ENCODE measurements at regions not wholly inside any gene's neighbourhood (a gene's known extent, or its start where the extent isn't known, plus 50 kb on each side); places are given as distances from the start of the nearest gene placed in this dataset.
"Not testable (repeated sequence)": the region's sequence is repeated elsewhere in the genome, so short reads cannot be mapped to it uniquely, and the experiment has no call there.

DNA sequence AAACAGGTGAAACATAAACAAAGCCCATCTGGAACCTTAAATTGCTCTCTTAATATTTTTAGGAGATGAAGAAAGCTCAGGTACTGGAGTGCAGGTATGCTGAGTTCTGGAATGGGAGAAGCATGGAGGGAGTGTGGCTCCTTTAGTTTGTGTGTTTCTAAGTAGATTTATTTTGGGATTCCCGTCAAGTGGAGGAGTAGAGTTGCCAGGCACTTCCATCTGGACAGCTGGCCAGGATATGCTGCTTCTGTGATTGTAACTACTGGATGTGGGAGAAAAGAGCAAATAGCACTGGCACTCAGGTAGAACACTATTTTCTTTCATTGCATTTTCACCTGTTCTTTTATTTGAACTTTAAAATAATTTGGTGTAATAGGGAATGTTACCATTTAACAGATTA is 182.3 kb upstream of the MAST4 start:
- DNase-seq (ENCODE audit: low read depth in 2 of 2) = no peak

DNA sequence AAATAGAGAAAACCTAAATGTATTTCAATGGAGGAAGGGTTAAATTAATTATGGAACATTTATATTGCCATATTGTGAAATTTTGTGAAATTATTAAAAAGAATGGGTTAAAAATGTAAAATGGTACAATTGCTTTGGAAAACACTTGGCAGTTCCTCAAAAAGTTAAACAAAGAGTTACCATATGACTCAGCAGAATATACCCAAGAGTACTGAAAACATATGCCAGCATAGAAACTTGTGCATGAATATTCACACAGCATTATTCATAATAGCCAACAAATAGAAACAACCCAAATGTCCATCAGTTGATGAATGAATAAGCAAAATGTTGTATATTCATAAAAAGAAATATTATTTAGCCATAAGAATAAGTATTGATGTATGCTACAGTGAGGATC is 181.0 kb upstream of the MAST4 start:
- no peak for DNase-seq (ENCODE audit: low read depth in 2 of 2)

DNA sequence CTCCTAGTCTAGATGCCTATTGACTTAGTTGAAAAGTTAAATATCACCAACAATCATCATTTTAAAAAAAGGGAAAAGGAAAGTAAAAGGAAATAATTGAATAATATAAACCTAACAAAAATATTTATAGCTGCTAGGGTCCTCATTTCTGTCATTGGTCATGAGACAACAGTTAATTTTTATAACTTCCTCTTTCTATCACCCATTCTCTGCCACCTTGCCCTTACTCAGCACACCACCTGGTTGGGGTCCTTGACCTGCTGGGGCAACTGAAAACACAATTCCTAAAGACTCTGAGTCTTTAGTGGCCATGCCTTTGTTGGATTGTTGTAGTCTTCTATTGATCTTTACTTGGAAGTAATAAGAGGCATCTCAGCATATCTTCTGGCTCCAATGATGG is 179.5 kb upstream of the MAST4 start:
- no peak for DNase-seq (ENCODE audit: low read depth in 2 of 2)

GRCh38 chr5:66417781-66418180 is 178.4 kb upstream of the MAST4 start:
- DNase-seq (ENCODE audit: low read depth in 2 of 2) = no peak

- no peak for DNase-seq (ENCODE audit: low read depth in 2 of 2)
Observed at GRCh38 chr5:66423484-66423883, 172.7 kb upstream of the MAST4 start.

DNA sequence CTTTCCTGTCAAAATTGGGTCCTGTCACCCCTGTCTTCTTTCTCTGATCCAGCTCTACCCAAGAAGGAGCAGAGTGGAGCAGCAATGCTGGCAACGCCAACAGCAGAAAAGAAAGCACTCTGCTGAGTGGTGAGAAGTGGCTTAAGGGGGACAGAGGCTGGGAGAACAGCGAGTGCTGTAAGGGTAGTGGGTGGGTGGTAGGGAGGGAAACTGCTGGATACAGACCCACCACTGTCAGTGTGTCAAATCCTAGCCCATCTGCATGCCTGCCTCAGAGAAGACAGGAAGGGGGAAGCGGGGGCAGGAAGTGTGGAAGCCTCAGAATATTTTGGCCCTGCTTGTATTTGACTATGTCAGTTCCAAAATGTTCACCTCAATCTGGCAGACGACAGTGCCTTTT is 170.4 kb upstream of the MAST4 start:
- no peak for DNase-seq (ENCODE audit: low read depth in 2 of 2)

DNA sequence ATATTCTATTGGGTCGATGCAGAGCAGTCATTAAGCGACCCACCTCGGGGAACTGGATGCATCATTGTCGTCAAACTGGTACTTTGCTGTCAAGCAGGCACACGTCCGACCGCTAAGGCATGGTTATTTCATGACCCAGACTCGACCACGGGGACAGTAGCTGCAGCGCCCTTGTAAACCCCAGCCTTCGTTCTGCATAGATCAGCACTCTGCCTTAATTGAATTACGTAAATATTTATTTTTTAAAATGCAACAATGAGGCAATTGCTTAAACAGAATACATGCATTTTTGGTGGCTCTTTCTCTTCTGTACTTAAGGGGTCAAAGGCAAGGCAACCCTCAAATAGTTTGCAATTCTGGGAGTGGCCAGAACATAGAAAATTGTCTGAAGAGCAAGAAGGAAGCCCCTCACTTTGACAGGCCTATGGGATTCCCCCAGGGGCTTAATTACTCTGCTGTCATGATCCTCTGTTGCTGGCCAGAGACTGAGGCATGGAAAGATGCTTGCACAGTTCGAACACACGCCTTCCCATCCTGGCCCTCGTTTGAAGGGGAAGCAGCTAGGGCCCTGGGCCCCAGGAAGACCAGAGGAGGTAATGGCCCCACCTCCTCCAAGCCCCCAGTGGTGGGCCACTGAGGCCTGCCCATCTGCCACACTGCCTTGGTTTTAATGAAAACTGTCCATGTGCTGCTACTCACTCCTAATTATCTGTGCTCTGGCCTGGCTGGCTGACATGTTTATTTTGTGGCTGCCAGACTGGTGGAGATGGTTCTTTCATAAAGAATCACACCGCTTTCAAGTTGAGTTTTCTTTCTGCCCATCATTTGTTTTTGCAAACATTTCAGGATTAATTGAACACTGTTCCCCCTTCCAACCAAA is 169.7 kb upstream of the MAST4 start:
- no peak for DNase-seq (ENCODE audit: low read depth in 2 of 2)

- no peak for DNase-seq (ENCODE audit: low read depth in 2 of 2)
Observed at GRCh38 chr5:66427139-66427442, 169.1 kb upstream of the MAST4 start.

DNA sequence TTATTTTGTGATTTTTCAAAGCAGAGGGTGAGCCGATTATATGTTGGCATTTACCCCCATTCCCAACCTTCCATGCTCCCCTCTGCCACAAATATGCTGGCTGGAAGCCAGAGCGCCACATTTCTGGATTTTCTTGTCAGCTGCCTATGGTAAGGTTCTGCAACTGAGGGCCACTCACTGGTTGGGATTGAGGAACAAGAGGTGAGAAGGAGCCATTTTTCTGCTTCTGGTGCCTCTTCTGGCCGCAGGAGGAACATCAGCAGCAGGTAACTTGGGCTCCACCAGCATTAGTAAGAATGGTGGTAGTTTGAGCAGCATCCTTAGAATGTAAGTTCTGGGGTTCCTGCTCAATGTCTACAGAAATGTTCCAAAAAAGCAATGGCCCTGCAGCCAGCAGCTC is 159.5 kb upstream of the MAST4 start:
- DNase-seq (ENCODE audit: low read depth in 2 of 2) = no peak

DNA sequence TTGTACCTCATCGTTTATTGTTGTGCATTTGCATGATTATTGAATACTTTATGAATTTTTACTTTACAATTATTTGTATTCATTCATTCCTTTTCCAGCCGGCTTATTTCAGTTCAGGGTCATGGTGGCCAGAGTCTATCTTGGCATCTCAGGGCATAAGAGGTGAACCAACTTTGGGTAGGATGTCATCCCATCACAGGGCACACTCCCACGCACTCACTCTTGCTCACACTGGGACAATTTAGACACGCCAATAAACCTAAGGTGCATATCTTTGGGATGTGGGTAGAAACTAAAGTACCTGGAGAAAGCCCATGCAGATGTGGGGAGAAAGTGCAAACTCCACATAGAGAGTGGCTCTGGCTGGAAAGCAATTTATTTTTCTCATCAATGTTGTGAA is 158.1 kb upstream of the MAST4 start:
- no peak for DNase-seq (ENCODE audit: low read depth in 2 of 2)

- DNase-seq (ENCODE audit: low read depth in 2 of 2) = no peak
Observed at GRCh38 chr5:66438696-66439095, 157.5 kb upstream of the MAST4 start.

DNA sequence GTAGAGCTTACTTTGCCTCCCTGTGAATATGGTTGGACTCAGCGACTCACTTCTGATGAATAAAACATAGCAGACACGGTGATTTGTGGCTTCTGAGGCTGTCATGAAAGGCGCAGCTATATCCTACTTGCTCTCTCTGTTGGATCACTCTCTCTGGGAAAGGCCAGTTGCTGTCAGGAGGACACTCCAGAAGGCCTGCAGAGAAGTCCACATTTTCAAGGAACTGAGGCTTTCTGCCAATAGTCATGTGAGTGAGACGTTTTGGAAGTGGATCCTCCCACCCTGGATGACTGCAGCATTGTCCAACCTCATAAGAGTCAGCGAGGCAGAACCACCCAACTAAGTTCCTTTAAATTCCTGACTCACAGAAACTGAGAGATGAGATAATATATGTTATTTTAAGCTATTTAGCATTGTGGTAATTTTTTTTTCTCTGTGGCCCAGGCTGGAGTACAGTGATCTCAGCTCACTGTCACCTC is 156.0 kb upstream of the MAST4 start:
- peak in 1 of 2 experiments; percentile 22 for DNase-seq (ENCODE audit: low read depth in 2 of 2)

GRCh38 chr5:66441351-66441750 is 154.8 kb upstream of the MAST4 start:
- no peak for DNase-seq (ENCODE audit: low read depth in 2 of 2)

- DNase-seq (ENCODE audit: low read depth in 2 of 2) = no peak
Observed at GRCh38 chr5:66442951-66443445, 153.2 kb upstream of the MAST4 start.

DNA sequence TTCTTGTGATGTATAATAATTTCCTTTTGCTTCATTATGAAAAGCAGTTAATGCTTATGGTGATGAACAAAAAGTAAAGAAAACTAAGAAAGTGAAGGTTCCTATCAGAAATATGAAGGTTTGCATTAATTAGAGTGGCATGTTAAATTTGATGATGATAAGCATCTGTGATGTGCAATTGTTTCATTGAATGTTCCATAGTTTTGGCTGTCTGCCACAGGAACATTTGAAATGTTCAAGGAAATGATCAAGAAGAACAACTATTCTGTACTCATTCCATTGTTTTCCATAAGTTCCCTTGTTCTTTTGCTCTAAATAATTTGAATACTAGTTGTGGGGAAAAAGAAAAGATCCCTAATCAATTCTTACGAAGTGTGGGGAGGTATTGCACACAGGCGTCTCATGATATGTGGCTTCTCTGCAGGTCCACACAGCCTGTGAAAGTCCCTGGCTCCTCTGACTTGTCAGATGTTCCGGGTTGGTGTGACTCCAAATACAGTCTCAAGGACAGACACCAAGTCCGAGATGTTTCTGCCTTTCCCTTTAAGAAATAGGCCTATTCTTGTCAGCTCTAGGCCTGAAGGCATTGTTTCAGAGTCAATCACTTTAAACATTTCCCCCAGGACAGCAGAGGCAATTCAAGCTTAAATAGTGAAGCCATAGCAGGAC is 152.6 kb upstream of the MAST4 start:
- DNase-seq (ENCODE audit: low read depth in 2 of 2) = no peak

DNA sequence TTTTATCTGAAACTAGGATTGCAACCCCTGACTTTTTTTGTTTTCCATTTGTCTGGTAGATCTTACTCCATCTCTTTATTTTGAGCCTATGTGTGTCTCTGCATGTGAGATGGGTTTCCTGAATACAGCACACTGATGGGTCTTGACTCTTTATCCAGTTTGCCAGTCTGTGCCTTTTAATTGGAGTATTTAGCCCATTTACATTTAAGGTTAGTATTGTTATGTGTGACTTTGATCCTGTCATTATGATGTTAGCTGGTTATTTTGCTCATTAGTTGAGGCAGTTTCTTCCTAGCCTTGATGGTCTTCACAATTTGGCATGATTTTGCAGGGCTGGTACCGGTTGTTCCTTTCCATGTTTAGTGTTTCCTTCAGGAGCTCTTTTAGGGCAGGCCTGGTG is 148.1 kb upstream of the MAST4 start:
- DNase-seq (ENCODE audit: low read depth in 2 of 2) = not testable (repeated sequence)

DNA sequence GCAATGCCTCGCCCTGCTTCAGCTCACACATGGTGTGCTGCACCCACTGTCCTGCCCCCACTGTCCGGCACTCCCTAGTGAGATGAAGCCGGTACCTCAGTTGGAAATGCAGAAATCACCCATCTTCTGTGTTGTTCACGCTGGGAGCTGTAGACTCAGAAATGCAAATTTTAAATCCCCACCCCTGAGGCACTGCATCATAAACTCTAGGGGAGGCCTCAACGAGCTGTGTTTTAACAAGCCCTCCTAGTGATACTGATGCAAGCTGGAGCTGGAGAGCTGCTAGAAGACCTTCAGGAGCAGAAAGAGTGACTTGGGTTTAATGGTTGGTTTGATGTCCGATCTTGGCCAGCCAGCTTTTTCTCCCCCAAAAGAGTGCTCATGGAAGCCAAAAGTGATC is 146.0 kb upstream of the MAST4 start:
- no peak for DNase-seq (ENCODE audit: low read depth in 2 of 2)

DNA sequence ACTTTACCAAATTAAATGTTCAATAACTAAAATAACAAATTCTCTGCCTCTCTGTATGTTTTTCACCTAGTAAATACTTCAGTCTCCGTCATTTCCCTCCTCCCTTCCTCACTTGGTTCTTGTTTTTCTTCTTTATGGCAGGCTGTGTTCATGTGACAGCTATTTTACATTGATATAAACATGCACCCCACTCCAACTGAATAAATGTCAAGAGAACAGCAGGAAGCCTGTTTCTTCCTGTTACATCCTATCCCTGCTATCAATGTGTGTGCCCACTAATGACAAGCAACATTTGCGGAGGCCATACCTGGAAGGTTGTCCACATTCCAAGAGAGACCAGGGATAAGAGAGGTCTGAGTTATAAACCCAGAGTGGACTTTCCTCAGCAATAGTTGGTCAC is 145.2 kb upstream of the MAST4 start:
- DNase-seq (ENCODE audit: low read depth in 2 of 2) = no peak

DNA sequence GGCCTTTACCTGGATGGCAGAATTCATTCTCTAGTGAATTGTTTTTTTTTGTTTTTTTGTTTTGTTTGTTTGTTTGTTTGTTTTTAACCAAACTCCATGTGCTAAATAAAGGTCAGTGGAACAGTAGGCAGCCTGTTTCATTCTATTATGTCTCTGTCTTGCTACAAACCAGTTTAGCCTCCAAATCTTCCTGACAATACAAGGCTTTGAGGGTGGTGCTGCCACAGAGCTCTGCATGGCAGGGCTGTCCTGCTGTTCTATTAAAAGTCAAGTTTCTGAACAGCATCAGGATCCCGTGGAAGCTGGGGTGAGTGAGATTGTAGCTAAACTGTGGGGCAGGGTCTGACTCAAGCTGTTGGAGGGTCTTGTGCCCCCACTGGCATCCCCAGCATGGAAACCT is 144.1 kb upstream of the MAST4 start:
- DNase-seq (ENCODE audit: low read depth in 2 of 2) = no peak

DNA sequence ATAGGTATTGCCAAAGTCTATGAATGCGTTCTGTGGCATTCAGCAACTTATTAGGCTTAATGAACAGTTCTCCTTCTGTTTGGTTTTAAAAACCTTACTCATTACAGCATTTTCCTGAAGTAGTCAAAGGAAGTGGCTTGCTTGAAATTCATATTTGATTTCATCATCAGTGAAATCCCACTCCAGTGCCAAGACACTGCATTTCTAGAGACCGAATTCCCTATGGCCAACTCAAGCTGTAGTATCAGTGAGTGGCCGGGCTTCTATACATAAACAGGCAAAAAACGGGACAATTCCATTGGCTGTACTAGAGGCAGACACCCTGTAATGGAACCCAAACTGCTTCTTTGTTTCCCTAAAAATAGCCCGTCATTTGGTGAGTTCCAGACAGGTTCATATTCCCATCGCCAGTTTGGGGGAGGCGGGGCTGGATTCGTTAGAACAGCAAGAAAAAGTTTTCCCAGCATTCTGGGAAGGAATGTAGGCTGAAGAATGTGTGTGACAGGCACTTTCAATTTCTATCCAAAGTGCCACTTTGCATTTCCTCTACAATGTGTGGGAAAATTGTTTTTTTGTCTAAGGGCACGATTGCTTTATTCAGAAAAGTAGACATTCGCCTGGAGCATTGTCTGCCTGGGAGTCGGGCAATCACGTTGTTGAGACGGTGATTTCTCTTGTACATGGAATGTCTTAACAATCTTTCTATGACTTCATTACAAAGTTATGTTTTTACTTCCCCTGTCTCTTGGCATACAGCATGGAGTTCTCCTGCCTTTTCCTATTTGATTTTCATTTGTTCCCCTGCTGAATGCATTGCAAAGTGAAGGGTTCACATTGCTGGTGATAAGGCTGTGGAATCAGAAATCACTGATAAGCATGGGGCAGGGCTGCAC is 141.8 kb upstream of the MAST4 start:
- DNase-seq (ENCODE audit: low read depth in 2 of 2) = no peak

- no peak for DNase-seq (ENCODE audit: low read depth in 2 of 2)
Observed at GRCh38 chr5:66459728-66460127, 136.5 kb upstream of the MAST4 start.

GRCh38 chr5:66467564-66467963 is 128.6 kb upstream of the MAST4 start:
- no peak for DNase-seq (ENCODE audit: low read depth in 2 of 2)
